ENCODE measurements at regions not wholly inside any gene's neighbourhood (a gene's known extent, or its start where the extent isn't known, plus 50 kb on each side); places are given as distances from the start of the nearest gene placed in this dataset.
A peak's percentile ranks its signal among the peaks of the same experiment; 100 is the strongest.

DNA sequence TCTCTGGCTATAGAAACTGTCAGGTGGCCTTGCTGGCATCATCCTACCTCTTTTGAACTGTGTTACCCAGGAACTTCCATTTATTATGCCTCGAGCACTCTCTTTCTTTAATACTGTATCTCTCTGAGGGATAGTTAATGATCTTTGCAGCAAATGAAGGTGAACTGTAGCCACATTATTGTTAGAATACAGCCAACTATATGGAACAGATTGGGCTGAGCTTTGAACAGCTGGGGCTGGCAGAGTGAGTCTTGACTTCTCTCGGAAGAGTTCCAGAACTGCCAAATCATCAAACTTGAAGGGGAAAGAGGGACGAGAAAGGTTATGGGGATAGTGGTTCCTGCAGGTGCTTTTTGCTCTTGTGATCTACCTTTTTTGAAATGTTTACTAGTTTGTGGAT lies 237.7 kb downstream of the PRL start:
- Mint-ChIP-seq H3K27ac (no peak overlapping the region), H3K4me1 (no peaks in the 10 kb centered on the region), H3K9me3 (no peaks in the 10 kb centered on the region), H3K4me3 (no peak overlapping the region), H3K36me3 (no peaks in the 10 kb centered on the region)
- DNase-seq (ENCODE audit: low spot score in 2 of 2) (no peak), ATAC-seq (no peak)

DNA sequence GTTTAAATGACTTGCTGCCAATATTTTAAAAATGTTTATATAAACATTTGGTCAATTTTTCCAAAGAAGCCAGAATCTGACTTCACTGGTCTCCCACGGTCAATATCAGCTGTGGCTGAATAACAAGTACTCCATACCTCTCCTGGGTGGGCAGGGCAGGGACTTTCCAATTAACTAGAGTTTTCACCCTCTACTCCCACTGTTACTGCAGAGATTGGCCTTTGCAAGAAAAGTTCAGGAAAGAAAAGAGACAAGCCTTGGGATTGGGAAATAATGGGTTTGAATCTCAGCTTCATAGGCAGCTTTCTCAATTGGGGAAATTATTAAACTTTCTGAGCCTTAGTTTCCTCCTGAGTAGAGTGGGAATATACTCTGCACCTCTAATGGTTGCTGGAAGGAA lies 236.9 kb downstream of the PRL start:
- DNase-seq (ENCODE audit: low spot score in 2 of 2) (no peak), ATAC-seq (no peak)
- no peaks in the 10 kb centered on the region for H3K36me3 Mint-ChIP-seq
- H3K27ac Mint-ChIP-seq: no peak overlapping the region
- no peak overlapping the region for H3K4me3 Mint-ChIP-seq
- H3K9me3 Mint-ChIP-seq: no peaks in the 10 kb centered on the region
- no peaks in the 10 kb centered on the region for H3K4me1 Mint-ChIP-seq

GRCh38 chr6:22062807-22063408 lies 233.9 kb downstream of the PRL start:
- Mint-ChIP-seq H3K27ac (no peak overlapping the region), H3K36me3 (no peaks in the 10 kb centered on the region), H3K4me3 (no peak overlapping the region), H3K9me3 (peaks cover 5% of the 10 kb centered on the region), H3K4me1 (no peaks in the 10 kb centered on the region)
- DNase-seq (ENCODE audit: low spot score in 2 of 2) (peak in 1 of 2 donors; percentile 47), ATAC-seq (peak; percentile 81)

DNA sequence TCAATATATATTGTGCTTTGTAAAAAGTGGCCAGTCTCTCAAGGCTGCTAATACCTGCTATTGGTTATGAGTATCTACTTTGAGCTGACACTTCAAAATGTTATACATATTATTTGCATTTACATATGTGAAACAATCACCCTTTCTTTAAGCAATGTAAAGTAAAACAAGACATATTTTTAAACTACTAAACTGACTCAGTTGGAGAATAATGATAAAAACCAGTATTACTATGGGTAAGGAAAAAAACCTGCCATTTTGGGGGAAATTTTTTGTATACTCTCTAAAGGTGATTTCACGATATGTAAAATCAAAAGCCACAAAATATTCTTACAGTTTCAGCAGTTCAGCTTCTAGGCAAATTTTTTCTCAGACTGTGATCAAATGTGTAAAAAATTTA lies 232.3 kb downstream of the PRL start:
- Mint-ChIP-seq H3K4me1 (no peaks in the 10 kb centered on the region), H3K36me3 (no peaks in the 10 kb centered on the region), H3K4me3 (no peak overlapping the region), H3K9me3 (peaks cover 5% of the 10 kb centered on the region), H3K27ac (no peak overlapping the region)
- DNase-seq (ENCODE audit: low spot score in 2 of 2): no peak
- peak; percentile 8 for ATAC-seq

GRCh38 chr6:22067122-22067521 lies 229.7 kb downstream of the PRL start:
- no peak overlapping the region for H3K4me3 Mint-ChIP-seq
- H3K4me1 Mint-ChIP-seq: no peaks in the 10 kb centered on the region
- no peak overlapping the region for H3K27ac Mint-ChIP-seq
- no peaks in the 10 kb centered on the region for H3K36me3 Mint-ChIP-seq
- peaks cover 5% of the 10 kb centered on the region for H3K9me3 Mint-ChIP-seq
- no peak for ATAC-seq
- no peak for DNase-seq (ENCODE audit: low spot score in 2 of 2)

DNA sequence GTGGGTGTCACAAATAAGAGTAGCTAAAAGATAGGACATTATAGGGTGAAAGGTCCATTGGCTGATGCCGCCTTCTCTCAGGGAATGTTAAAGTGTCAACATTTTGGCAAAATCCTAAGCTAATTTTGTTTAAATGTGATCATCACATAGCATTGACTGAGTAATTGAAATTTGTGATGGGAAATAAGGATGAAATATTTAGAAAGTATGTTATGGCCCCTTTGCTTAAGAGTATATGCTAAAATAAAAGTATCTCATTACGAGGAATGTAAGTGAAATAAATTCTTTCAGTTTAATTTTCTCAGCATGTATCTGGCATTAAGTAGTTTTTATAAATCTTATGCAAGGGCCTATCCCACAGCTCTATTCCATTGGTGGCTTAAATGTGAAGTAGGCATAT lies 229.2 kb downstream of the PRL start:
- Mint-ChIP-seq H3K4me3 (no peak overlapping the region), H3K36me3 (no peaks in the 10 kb centered on the region), H3K9me3 (peaks cover 5% of the 10 kb centered on the region), H3K27ac (no peak overlapping the region), H3K4me1 (no peaks in the 10 kb centered on the region)
- no peak for DNase-seq (ENCODE audit: low spot score in 2 of 2)
- ATAC-seq: no peak

DNA sequence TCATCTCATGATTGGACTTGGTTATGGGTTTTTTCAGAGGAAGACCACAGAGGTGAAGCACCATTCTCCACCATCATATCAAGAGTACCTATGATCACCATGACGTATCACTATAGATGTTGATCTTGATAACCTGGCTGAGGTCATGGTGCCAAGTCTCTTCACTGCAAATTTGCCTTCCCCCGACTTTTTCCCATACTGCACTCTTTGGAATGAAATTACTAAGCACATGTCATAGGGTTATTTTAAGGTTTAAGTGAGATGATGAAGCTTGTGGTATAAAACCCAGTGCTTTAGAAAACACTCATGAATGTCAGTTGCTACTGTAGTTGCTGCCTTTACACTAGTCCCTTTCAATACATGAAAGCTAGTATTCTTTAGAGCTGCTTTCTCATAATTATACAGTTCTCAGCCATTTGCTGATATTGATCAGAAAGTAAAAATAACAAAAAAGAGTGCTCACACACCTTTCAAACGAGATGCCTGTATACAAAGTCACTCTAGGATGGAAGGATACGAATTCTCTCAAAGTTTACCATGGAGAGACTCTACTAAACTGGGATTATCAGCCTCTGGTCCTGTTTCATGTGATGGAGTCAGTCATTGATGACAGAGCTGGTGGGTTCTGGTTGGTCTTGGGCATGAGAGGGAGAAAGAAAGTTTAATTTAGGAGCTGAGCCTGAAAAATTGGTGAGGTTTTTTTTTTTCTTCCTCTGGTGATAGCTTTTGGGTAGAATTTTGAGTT lies 228.1 kb downstream of the PRL start:
- no peak overlapping the region for H3K27ac Mint-ChIP-seq
- ATAC-seq: peak; percentile 76
- no peak for DNase-seq (ENCODE audit: low spot score in 2 of 2)
- no peak overlapping the region for H3K4me3 Mint-ChIP-seq
- peaks cover 5% of the 10 kb centered on the region for H3K9me3 Mint-ChIP-seq
- no peaks in the 10 kb centered on the region for H3K36me3 Mint-ChIP-seq
- no peaks in the 10 kb centered on the region for H3K4me1 Mint-ChIP-seq

GRCh38 chr6:22069306-22069800 lies 227.5 kb downstream of the PRL start:
- H3K9me3 Mint-ChIP-seq: peaks cover 8% of the 10 kb centered on the region
- H3K4me1 Mint-ChIP-seq: no peaks in the 10 kb centered on the region
- DNase-seq (ENCODE audit: low spot score in 2 of 2): no peak
- H3K27ac Mint-ChIP-seq: no peak overlapping the region
- H3K36me3 Mint-ChIP-seq: no peaks in the 10 kb centered on the region
- ATAC-seq: no peak
- no peak overlapping the region for H3K4me3 Mint-ChIP-seq

- no peak overlapping the region for H3K4me3 Mint-ChIP-seq
- no peaks in the 10 kb centered on the region for H3K4me1 Mint-ChIP-seq
- peaks cover 10% of the 10 kb centered on the region for H3K9me3 Mint-ChIP-seq
- no peak for ATAC-seq
- no peak for DNase-seq (ENCODE audit: low spot score in 2 of 2)
- no peak overlapping the region for H3K27ac Mint-ChIP-seq
- no peaks in the 10 kb centered on the region for H3K36me3 Mint-ChIP-seq
Measured at GRCh38 chr6:22071270-22072041, 225.4 kb downstream of the PRL start.

DNA sequence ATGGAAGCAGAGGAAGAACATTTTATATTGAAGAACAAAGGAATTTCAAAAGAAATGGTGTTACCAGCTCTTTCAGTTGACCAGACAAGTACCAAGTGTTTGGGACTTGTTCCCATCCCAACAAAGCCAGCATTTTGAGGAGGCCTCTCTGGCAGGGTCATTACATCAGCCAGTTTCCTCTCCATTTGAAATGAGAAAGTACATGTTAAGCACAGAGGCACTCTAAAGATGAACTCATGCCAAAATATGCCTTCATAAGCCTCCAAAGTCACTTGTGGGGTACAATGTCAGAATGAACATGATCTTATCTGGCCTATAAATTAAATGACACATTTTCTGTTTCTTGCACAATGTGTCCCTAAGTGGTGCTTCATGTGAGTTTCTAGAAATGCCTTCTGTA lies 223.9 kb downstream of the PRL start:
- Mint-ChIP-seq H3K27ac (no peak overlapping the region), H3K36me3 (no peaks in the 10 kb centered on the region), H3K9me3 (peaks cover 5% of the 10 kb centered on the region), H3K4me1 (no peaks in the 10 kb centered on the region), H3K4me3 (no peak overlapping the region)
- DNase-seq (ENCODE audit: low spot score in 2 of 2) (no peak), ATAC-seq (no peak)

DNA sequence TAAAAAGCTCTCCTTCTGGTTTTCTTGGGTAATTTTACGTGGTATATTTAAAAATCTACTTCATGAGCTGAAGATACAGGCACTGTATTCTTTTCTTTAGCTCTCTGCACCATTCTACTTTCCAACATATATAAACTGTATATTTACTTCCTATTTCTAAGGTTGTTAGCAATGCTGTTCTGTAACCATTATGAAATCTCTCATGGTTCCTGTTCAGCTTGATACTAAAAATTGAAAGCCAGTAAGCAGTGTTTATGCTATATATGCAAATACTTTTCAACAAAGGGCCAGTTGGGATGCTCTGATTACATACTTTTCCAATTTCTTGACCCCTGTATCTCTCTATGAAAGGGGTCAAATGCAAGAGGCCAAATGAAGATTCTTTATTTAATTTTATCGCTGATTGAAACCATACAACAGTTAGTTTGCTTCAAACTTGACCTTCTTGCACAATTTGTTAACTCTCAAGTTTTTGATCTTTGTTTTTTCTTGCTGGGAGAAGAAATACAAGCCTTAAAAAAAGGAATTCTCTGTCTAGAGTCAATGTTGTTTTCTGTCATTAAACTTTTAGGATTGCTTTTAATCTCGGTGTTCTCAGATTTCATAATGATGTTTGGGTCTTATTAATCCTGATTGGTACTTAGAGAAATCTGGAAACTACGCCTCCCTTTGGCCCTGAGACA lies 223.2 kb downstream of the PRL start:
- H3K4me1 Mint-ChIP-seq: no peaks in the 10 kb centered on the region
- H3K27ac Mint-ChIP-seq: no peak overlapping the region
- ATAC-seq (no peak), DNase-seq (ENCODE audit: low spot score in 2 of 2) (no peak)
- peaks cover 5% of the 10 kb centered on the region for H3K9me3 Mint-ChIP-seq
- no peaks in the 10 kb centered on the region for H3K36me3 Mint-ChIP-seq
- no peak overlapping the region for H3K4me3 Mint-ChIP-seq

DNA sequence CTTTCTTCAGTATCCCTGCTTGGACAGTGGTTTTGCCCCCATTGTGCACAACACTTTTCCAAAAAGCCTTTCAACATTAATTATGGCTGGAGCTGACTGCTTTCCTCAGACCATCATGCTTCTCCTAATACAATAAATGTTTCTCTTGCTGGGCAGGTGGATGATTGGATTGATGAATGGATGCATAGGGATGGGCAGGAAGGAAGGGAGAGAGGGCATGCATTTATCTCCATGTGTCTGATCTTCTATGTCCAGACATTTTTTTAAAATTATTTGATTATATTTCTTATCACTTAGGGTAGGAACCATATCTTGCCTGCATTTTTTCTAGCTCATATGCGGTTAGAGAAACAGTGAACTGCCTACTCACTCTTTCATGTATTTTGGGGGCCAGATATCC lies 218.5 kb downstream of the PRL start:
- H3K4me3 Mint-ChIP-seq: no peak overlapping the region
- ATAC-seq: no peak
- no peak for DNase-seq (ENCODE audit: low spot score in 2 of 2)
- H3K9me3 Mint-ChIP-seq: peaks cover 5% of the 10 kb centered on the region
- H3K4me1 Mint-ChIP-seq: no peaks in the 10 kb centered on the region
- H3K36me3 Mint-ChIP-seq: no peaks in the 10 kb centered on the region
- H3K27ac Mint-ChIP-seq: no peak overlapping the region

DNA sequence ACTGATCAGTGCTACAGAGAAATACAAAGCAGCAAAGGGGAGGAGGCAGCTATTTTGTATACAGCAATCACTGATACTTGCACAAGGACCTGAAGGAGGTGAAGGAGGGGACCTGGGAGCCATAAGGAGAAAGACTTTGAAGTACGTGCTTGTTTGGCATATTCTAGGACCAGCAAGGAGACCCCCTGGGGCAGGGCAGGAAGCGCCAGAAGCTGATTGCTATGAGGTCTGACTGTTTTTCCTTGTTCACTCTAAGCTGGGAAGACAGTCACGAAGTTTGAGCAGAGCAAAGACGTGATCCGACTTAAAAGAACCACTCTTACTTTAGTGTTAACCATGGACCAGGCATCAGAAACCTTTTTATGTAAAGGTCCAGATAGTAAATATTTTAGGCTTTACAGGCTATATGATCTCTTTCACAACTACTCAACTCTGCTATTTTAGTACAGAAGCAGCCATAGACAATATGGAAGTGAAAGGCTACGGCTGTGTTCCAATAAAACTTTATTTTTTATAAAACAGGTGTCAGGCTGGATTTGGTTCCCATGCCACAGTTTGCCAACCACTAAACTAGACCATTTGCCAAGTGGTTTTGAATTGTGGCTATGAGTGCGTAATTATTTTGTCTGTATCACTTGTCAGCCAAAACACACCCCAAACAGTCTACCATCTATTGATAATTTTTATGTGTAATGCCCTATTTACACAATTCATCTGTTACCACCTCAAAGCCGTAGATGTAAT lies 217.9 kb downstream of the PRL start:
- no peak for DNase-seq (ENCODE audit: low spot score in 2 of 2)

DNA sequence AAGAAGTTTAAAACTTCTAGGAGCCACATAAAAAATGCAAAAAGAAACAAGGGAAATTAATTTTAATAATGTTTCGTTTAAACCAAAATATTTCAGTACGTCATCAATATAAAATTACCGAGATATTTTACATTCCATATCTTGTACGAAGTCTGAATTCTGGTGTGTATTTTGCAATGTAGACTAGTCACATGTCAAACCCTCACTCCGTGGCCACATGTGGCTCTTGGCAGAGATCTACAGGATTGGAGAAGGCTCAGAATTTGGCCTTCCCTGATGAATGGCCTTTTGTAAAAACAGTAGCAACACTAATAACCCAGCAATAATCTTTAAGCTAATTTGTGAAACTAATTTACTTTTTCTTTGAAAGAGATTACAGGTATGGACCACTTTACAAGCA lies 217.1 kb downstream of the PRL start:
- Mint-ChIP-seq H3K36me3 (no peaks in the 10 kb centered on the region), H3K27ac (no peak overlapping the region), H3K9me3 (no peaks in the 10 kb centered on the region), H3K4me3 (no peak overlapping the region), H3K4me1 (no peaks in the 10 kb centered on the region)
- ATAC-seq (no peak), DNase-seq (ENCODE audit: low spot score in 2 of 2) (no peak)

More for the DNA sequence above, 217.9 kb downstream of the PRL start:
- H3K4me1 Mint-ChIP-seq: no peaks in the 10 kb centered on the region
- no peaks in the 10 kb centered on the region for H3K36me3 Mint-ChIP-seq
- no peak overlapping the region for H3K27ac Mint-ChIP-seq
- no peak overlapping the region for H3K4me3 Mint-ChIP-seq
- ATAC-seq: no peak
- H3K9me3 Mint-ChIP-seq: peaks cover 5% of the 10 kb centered on the region

- H3K4me1 Mint-ChIP-seq: no peaks in the 10 kb centered on the region
- no peaks in the 10 kb centered on the region for H3K9me3 Mint-ChIP-seq
- H3K27ac Mint-ChIP-seq: no peak overlapping the region
- DNase-seq (ENCODE audit: low spot score in 2 of 2): no peak
- H3K4me3 Mint-ChIP-seq: no peak overlapping the region
- ATAC-seq: no peak
- no peaks in the 10 kb centered on the region for H3K36me3 Mint-ChIP-seq
Measured at GRCh38 chr6:22081709-22082108, 215.1 kb downstream of the PRL start.
